HG03066 (cell line): ENCODE measurements at regions not wholly inside any gene's neighbourhood (a gene's known extent, or its start where the extent isn't known, plus 50 kb on each side); places are given as distances from the start of the nearest gene placed in this dataset.

Experiments used
- ATAC-seq: cut with Tn5 transposase; IDR thresholded peaks from one replicate; pipeline ENCODE4 v1.9.1; 2021; ENCODE audit warnings: low read depth; ENCODE audit not compliant: unreplicated experiment

DNA sequence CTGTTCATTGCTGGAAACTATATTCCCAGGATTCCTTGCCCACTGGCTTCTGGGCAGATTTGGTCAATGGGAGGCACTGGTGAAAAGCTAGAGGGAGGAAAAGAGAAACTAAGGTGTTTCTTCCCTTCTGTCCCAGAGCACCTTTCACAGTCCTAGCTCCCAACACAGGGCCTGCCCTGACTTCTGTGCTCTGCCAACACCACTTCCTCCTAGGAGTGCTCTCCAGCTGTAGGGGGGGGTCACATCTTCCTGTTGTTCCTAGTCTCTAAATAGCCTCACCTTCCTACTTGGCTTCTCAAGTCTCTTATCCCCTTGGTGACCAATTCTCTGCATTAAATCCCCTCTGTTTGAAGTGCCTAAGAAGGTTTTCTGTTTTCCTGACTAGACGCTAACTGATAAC, 115.4 kb downstream of the ADRB2 start:
- no peak for ATAC-seq

DNA sequence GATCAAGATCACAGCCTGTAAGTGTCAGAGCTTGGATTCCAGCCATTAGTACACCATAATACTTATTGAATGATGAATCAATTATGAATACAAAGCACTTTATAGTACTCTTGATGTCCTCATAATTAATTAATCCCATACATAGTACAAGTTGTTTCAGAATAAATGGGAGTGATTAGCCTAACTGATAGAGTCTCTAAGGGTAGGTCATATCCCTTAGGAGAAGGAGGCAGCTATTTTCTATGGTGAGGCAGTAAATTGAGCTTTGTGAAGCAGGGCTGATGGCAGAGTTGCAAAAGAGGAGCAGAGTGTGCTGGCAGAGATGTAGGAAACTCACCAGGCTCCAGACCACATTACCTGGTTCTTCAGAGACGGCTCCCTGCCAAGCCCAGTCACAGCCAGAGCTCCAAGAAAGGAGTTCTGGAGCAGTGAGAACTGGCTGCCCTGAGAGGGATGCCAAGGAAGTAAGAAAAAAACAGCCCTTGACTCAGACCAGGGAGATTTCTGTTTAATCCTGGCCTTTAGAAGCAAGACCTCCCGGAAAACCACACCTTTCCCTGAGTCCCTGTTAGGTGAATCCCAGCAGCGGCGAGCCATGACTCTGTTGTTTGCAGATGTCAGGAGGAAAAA, 112.9 kb downstream of the SH3TC2 start:
- ATAC-seq, result no peak

DNA sequence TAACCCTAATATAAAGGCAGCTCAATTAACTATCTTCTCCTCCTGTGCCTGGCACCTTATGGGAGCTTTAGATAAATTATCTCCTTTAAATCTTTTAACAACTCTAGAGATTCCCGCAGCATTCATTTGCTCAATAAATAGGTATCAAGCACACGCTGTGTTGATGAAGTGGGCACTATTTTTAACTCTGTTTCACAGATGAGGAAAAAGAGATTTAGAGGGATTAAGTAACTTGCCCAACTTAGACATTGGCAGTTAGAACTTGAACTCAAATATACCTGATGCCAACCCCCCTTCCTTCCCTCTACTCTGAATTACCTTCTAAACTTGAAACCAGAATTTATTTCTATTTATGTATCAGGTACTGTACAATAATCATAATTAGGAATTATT, 112.4 kb downstream of the SH3TC2 start:
- ATAC-seq, result no peak

DNA sequence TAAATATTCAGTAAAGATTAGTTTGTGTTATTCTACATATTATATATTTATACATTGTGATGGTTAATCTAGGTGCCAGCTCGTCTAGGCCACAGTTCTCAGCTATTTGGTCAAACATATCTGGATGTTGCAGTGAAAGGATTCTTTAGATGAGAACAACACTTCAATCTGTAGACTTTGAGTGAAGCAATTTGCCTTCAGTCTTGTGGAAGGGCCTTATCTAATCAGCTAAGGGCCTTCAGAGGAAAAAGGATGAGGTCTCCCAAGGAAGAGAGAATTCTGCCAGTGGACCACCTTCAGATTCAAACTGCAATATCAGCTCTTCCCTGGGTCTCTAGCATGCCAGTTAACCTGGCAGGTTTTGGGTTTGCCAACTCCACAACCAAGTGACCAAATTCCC, 112.0 kb downstream of the SH3TC2 start:
- ATAC-seq, result no peak

DNA sequence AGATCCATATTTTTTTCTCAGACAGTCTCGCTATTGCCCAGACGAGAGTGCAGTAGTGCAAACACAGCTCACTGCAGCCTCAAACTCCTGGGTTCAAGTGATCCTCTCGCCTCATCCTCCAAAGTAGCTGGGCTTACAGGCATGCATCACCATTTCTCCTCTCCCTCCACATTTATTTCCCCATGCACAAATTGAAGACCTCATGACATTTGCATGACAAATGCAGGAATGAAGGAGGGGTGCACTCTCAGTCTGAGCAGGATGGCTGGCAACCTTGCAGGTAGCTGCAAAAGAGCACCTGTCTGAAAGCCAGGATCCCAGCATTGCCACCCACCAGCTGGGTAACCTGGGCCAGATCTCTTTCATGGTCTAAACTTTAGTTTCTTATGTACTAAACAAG, 111.2 kb downstream of the SH3TC2 start:
- no peak for ATAC-seq

DNA sequence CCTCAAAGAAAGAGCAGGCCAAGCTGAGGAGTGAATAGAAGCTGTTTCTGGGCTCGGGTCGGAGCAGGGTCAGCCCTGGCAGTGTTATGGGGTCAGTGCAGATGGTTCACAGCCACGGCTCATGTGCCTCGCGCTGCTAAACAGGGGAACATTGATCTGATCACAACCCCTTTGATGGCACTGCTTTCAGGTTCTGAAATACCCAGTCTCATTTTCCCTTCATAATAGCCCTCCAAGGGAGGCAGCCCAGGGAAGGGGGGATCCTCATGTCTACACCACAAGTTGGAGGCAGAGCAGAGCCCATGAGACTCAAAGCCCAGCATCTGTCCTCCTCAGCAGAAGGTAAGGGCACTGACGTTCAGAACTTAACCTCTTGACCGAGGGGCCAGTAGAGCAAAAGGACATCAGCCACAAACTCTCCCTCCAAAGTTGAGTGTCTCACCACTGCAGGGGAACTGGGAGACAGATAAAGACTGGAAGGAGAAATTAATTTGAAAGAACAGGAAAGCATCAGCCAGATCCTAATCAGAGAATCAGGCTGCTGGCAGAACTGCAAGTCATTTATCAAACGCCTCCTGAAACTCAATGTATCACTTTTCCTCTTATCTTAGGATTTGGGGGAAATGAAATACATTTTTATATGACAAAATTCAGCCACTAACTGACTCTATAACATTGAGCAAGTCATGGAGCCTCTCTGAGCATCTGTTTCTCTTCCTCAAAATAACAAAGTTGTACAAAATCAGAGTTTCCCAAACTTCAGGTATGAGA, 110.6 kb downstream of the SH3TC2 start:
- no peak for ATAC-seq

DNA sequence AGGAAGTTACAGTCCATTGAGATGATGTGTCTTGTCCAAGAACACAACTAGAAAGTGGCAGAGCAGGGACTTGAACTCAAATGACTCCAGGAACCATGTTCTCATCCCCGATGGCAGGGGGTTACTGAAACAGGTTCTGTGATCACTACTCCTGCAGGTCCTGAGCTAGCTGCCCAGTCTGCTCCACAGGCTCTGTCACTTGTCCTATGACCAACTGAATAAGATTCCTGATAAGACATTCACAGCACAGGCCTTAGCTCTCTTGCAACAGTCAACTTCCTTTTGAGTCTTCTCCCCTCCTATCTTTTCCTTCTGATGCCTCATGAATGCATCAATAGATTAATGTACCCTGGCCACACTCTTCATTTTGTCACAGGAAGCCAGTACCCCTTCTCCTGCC, 109.2 kb downstream of the SH3TC2 start:
- ATAC-seq, result no peak
